Liver (tissue), 8 donors: ENCODE measurements at regions not wholly inside any gene's neighbourhood (a gene's known extent, or its start where the extent isn't known, plus 50 kb on each side); places are given as distances from the start of the nearest gene placed in this dataset.

ENCODE experiments used
- DNase-seq: peaks from one replicate; pipeline ENCODE4 v3.0.0-alpha.2; 2017; ENCODE audit warnings: low spot score
- H3K27ac ChIP-seq, 2 donors: one replicate each; pipeline ENCODE4 v1.7.0; 2013; ENCODE audit warnings: inconsistent platforms in 2 of 2, low read length in 2 of 2, control low read depth in 1 of 2, low read depth in 1 of 2, mild to moderate bottlenecking in 1 of 2
- H3K27me3 ChIP-seq, 4 donors: one replicate each; pipeline versions ENCODE4 v1.6.1 to v1.7.0; 2013; ENCODE audit warnings: low read length in 3 of 4, inconsistent platforms in 1 of 4, mild to moderate bottlenecking in 1 of 4, moderate library complexity in 1 of 4; ENCODE audit not compliant: control insufficient read depth in 4 of 4, insufficient read depth in 4 of 4
- H3K36me3 ChIP-seq, 4 donors: one replicate each; pipeline versions ENCODE4 v1.6.1 to v1.7.0; 2013; ENCODE audit warnings: low read length in 3 of 4, mild to moderate bottlenecking in 3 of 4, low read depth in 1 of 4, moderate library complexity in 1 of 4; ENCODE audit not compliant: control insufficient read depth in 4 of 4, insufficient read depth in 3 of 4
- H3K4me1 ChIP-seq, 4 donors: one replicate each; pipeline versions ENCODE4 v1.6.1 to v1.7.0; 2013; ENCODE audit warnings: low read length in 3 of 4, mild to moderate bottlenecking in 3 of 4, moderate library complexity in 1 of 4; ENCODE audit not compliant: control insufficient read depth in 4 of 4, insufficient read depth in 4 of 4
- H3K4me3 ChIP-seq, 3 donors: one replicate each; pipeline versions ENCODE4 v1.6.1 to v1.7.0; 2013; ENCODE audit warnings: low read length in 3 of 3, control low read depth in 1 of 3, low read depth in 1 of 3, mild to moderate bottlenecking in 1 of 3
- H3K9ac ChIP-seq, 2 donors: one replicate each; pipeline ENCODE4 v1.7.0; 2013; ENCODE audit warnings: low read length in 2 of 2, mild to moderate bottlenecking in 2 of 2, moderate library complexity in 2 of 2, control low read depth in 1 of 2, low read depth in 1 of 2
- H3K9me3 ChIP-seq, 4 donors: one replicate each; pipeline versions ENCODE4 v1.6.1 to v1.7.0; 2013; ENCODE audit warnings: low read length in 3 of 4; ENCODE audit not compliant: control insufficient read depth in 4 of 4
- ATF3 ChIP-seq: IDR thresholded peaks from 2 replicates; pipeline ENCODE4 v1.6.1; 2016; ENCODE audit warnings: antibody characterized with exemption
- CTCF ChIP-seq: fragments of 150-350 bp; IDR thresholded peaks from 2 replicates; pipeline ENCODE4 v1.5.1; 2017; ENCODE audit warnings: improper control_type of control experiment, low read depth, low read length; ENCODE audit not compliant: missing input control
- FOXA1 ChIP-seq: IDR thresholded peaks from 2 replicates; pipeline ENCODE4 v1.6.1; 2016; ENCODE audit warnings: antibody characterized with exemption
- FOXA2 ChIP-seq: IDR thresholded peaks from 2 replicates; pipeline ENCODE4 v1.6.1; 2016; ENCODE audit warnings: antibody characterized with exemption
- GABPA ChIP-seq, 2 donors: IDR thresholded peaks in 1 of 2; conservative IDR thresholded peaks in 1 of 2; 2 replicates each; pipeline ENCODE4 v1.6.1; 2016; ENCODE audit warnings: antibody characterized with exemption in 2 of 2, mild to moderate bottlenecking in 1 of 2, moderate library complexity in 1 of 2
- HNF4A ChIP-seq, 2 donors: conservative IDR thresholded peaks; 2 replicates each; pipeline ENCODE4 v1.6.1; 2016; ENCODE audit warnings: antibody characterized with exemption in 2 of 2, mild to moderate bottlenecking in 2 of 2
- JUND ChIP-seq, 2 donors: IDR thresholded peaks; 2 replicates each; pipeline ENCODE4 v1.6.1; 2016; ENCODE audit warnings: antibody characterized with exemption in 2 of 2
- MAX ChIP-seq: IDR thresholded peaks from 2 replicates; pipeline ENCODE4 v1.6.1; 2016; ENCODE audit warnings: antibody characterized with exemption
- NR2F2 ChIP-seq: IDR thresholded peaks from 2 replicates; pipeline ENCODE4 v1.6.1; 2016; ENCODE audit warnings: antibody characterized with exemption
- REST ChIP-seq: IDR thresholded peaks from 2 replicates; pipeline ENCODE4 v1.6.1; 2016; ENCODE audit warnings: antibody characterized with exemption, mild to moderate bottlenecking
- RXRA ChIP-seq, 2 donors: IDR thresholded peaks; 2 replicates each; pipeline ENCODE4 v1.6.1; 2017 to 2018; ENCODE audit warnings: antibody characterized with exemption in 2 of 2, mild to moderate bottlenecking in 1 of 2
- SP1 ChIP-seq: IDR thresholded peaks from 2 replicates; pipeline ENCODE4 v1.6.1; 2018; ENCODE audit warnings: antibody characterized with exemption, mild to moderate bottlenecking
- TAF1 ChIP-seq: conservative IDR thresholded peaks from 2 replicates; pipeline ENCODE4 v1.6.1; 2016; ENCODE audit warnings: antibody characterized with exemption, mild to moderate bottlenecking
- YY1 ChIP-seq: IDR thresholded peaks from 2 replicates; pipeline ENCODE4 v1.6.1; 2016; ENCODE audit warnings: antibody characterized with exemption, mild to moderate bottlenecking
- ZBTB33 ChIP-seq: IDR thresholded peaks from 2 replicates; pipeline ENCODE4 v1.6.1; 2016; ENCODE audit warnings: antibody characterized with exemption
- WGBS: extraction: QIAGEN DNeasy Blood & Tissue Kit; methylation state at CpG from one replicate; pipeline ENCODE4 v1.1.7; 2013; 5-methylcytosine and 5-hydroxymethylcytosine counted together
- donor health status: healthy.
- donor health status: healthy.
- donor health status: healthy.
- donor health status: healthy.
- donor health status: healthy.

- DNase-seq, result no peak
- no peaks in the 10 kb centered on the region for H3K27me3 ChIP-seq
- no peak overlapping the region for H3K9ac ChIP-seq
- H3K9me3 ChIP-seq, result no peaks in the 10 kb centered on the region
- H3K4me1 ChIP-seq, result peaks cover 3 to 13% (median 5%) of the 10 kb centered on the region in 4 donors
- H3K36me3 ChIP-seq, result no peaks in the 10 kb centered on the region
- no peak for TF ChIP-seq ZBTB33
- TF ChIP-seq NR2F2, result no peak
- H3K4me3 ChIP-seq, result no peak overlapping the region
- WGBS, result 98% methylated on average over 1 of the region's 1 CpG
- no peak overlapping the region for H3K27ac ChIP-seq
These were observed 130.0 kb downstream of the ENC1 start for GRCh38 chr5:74510476-74511075.

GRCh38 chr5:74507370-74508005 is 133.0 kb downstream of the ENC1 start:
- H3K4me1 ChIP-seq, result peaks cover 0 to 9% (median 4%) of the 10 kb centered on the region in 4 donors
- no peaks in the 10 kb centered on the region for H3K9me3 ChIP-seq
- 93% methylated on average over 6 of the region's 6 CpGs for WGBS
- no peak overlapping the region for H3K4me3 ChIP-seq
- no peak overlapping the region for H3K9ac ChIP-seq
- no peaks in the 10 kb centered on the region for H3K27me3 ChIP-seq
- DNase-seq, result no peak
- H3K36me3 ChIP-seq, result no peaks in the 10 kb centered on the region
- H3K27ac ChIP-seq, result no peak overlapping the region
- no peak for TF ChIP-seq RXRA (IDR thresholded peaks at IDR 0.05)
- TF ChIP-seq ATF3, result no peak
- TF ChIP-seq MAX, result no peak
- TF ChIP-seq CTCF, result no peak
- TF ChIP-seq GABPA (IDR thresholded peaks at IDR 0.05 in 1 of 2, conservative IDR thresholded peaks at IDR 0.05 in 1 of 2), result no peak
- no peak for TF ChIP-seq REST
- no peak for TF ChIP-seq FOXA2
- no peak for TF ChIP-seq JUND (IDR thresholded peaks at IDR 0.05)
- no peak for TF ChIP-seq SP1
- TF ChIP-seq HNF4A (conservative IDR thresholded peaks at IDR 0.05), result no peak
- no peak for TF ChIP-seq ZBTB33
- no peak for TF ChIP-seq NR2F2
- TF ChIP-seq FOXA1, result no peak
- no peak for TF ChIP-seq YY1
- TF ChIP-seq TAF1, result no peak
